ENCODE measurements at regions not wholly inside any gene's neighbourhood (a gene's known extent, or its start where the extent isn't known, plus 50 kb on each side); places are given as distances from the start of the nearest gene placed in this dataset.

DNA sequence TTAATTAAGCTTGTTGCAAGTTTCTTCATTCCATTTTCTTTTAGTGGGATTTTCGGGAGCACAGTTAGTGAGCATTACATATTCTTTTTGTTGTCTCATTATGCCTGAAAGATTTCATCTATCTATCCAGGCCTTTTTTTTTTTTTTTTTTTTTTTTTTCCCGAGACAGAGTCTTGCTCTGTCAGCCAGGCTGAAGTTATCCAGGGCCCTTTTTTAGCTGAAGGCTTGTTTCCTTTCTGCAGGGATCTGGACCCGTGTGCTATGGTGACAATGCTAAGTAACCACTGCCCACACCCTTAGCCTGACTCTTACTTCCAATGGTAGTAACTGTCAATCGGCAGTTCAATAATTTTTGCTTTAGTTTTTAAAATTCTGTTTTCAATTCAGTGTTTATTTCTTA lies 190.8 kb upstream of the MTPN start:
- TF ChIP-seq, protein P1, sequence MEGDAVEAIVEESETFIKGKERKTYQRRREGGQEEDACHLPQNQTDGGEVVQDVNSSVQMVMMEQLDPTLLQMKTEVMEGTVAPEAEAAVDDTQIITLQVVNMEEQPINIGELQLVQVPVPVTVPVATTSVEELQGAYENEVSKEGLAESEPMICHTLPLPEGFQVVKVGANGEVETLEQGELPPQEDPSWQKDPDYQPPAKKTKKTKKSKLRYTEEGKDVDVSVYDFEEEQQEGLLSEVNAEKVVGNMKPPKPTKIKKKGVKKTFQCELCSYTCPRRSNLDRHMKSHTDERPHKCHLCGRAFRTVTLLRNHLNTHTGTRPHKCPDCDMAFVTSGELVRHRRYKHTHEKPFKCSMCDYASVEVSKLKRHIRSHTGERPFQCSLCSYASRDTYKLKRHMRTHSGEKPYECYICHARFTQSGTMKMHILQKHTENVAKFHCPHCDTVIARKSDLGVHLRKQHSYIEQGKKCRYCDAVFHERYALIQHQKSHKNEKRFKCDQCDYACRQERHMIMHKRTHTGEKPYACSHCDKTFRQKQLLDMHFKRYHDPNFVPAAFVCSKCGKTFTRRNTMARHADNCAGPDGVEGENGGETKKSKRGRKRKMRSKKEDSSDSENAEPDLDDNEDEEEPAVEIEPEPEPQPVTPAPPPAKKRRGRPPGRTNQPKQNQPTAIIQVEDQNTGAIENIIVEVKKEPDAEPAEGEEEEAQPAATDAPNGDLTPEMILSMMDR (IDR thresholded peaks at IDR 0.05; ENCODE audit: low read length), result no peak
- TF ChIP-seq EZH2 (IDR thresholded peaks at IDR 0.05; ENCODE audit: borderline replicate concordance, low read length), result no peak

All from OCI-LY1 (cell line).